GM23338 (cell line): ENCODE measurements at regions not wholly inside any gene's neighbourhood (a gene's known extent, or its start where the extent isn't known, plus 50 kb on each side); places are given as distances from the start of the nearest gene placed in this dataset.

ENCODE experiments used
- ATAC-seq: fragments of 200-7000 bp; cut with Tn5 transposase; 3 replicates; pipeline ENCODE4 v1.9.1; 2020
- DNase-seq: peaks from one replicate; pipeline ENCODE4 v3.0.0-alpha.2; 2015; ENCODE audit warnings: low spot score
- H2AFZ ChIP-seq: fragments of 200-600 bp; sonication (generic); 2 replicates; pipeline ENCODE4 v1.8.0; 2016; ENCODE audit warnings: antibody characterized with exemption, mild to moderate bottlenecking, moderate library complexity
- H3F3A ChIP-seq: fragments of 200-600 bp; sonication (generic); replicated peaks from 2 replicates; pipeline ENCODE4 v1.8.0; 2017; ENCODE audit warnings: antibody characterized with exemption, mixed run types, low read depth
- H3K27ac ChIP-seq: fragments of 200-600 bp; sonication (generic); 2 replicates; pipeline ENCODE4 v1.6.1; 2016; ENCODE audit warnings: low read depth
- H3K27me3 ChIP-seq: fragments of 200-600 bp; sonication (generic); 2 replicates; pipeline ENCODE4 v1.8.0; 2016; ENCODE audit warnings: mild to moderate bottlenecking, mixed run types, moderate library complexity; ENCODE audit not compliant: insufficient read depth
- H3K36me3 ChIP-seq: fragments of 200-600 bp; sonication (generic); 2 replicates; pipeline ENCODE4 v1.8.0; 2016; ENCODE audit warnings: mild to moderate bottlenecking; ENCODE audit not compliant: insufficient read depth
- H3K4me1 ChIP-seq: fragments of 200-600 bp; sonication (generic); 2 replicates; pipeline ENCODE4 v1.8.0; 2016; ENCODE audit warnings: mild to moderate bottlenecking, moderate library complexity; ENCODE audit not compliant: insufficient read depth
- H3K4me2 ChIP-seq: fragments of 200-600 bp; sonication (generic); 2 replicates; pipeline ENCODE4 v1.7.1; 2017; ENCODE audit warnings: mixed run types
- H3K4me3 ChIP-seq: fragments of 200-600 bp; sonication (generic); 2 replicates; pipeline ENCODE4 v1.6.1; 2016; ENCODE audit warnings: mixed run types
- H3K79me2 ChIP-seq: fragments of 200-600 bp; sonication (generic); replicated peaks from 2 replicates; pipeline ENCODE4 v1.8.0; 2017; ENCODE audit warnings: mild to moderate bottlenecking; ENCODE audit not compliant: insufficient read depth
- H3K9me2 ChIP-seq: fragments of 200-600 bp; sonication (generic); 2 replicates; pipeline ENCODE4 v1.8.0; 2017; ENCODE audit not compliant: insufficient read depth
- H4K20me1 ChIP-seq: fragments of 200-600 bp; sonication (generic); replicated peaks from 2 replicates; pipeline ENCODE4 v1.8.0; 2017; ENCODE audit warnings: mild to moderate bottlenecking; ENCODE audit not compliant: insufficient read depth
- H3K27ac Mint-ChIP-seq: 2 replicates; pipeline ENCODE4 v1.8.0; 2020; ENCODE audit warnings: inconsistent platforms, mild to moderate bottlenecking, moderate library complexity, mixed read lengths
- H3K27me3 Mint-ChIP-seq: 3 replicates; pipeline ENCODE4 v1.8.0; 2022; ENCODE audit warnings: low read depth, mild to moderate bottlenecking, moderate library complexity, mixed read lengths, inconsistent platforms; ENCODE audit not compliant: insufficient read depth, poor library complexity
- H3K36me3 Mint-ChIP-seq: 3 replicates; pipeline ENCODE4 v1.8.0; 2021; ENCODE audit warnings: low read depth, mild to moderate bottlenecking, inconsistent platforms, moderate library complexity, mixed read lengths
- H3K4me1 Mint-ChIP-seq: 3 replicates; pipeline ENCODE4 v1.8.0; 2020; ENCODE audit warnings: mild to moderate bottlenecking, inconsistent platforms, mixed read lengths
- H3K4me3 Mint-ChIP-seq: 3 replicates; pipeline ENCODE4 v1.8.0; 2021; ENCODE audit warnings: moderate library complexity, mild to moderate bottlenecking, inconsistent platforms, mixed read lengths
- H3K9me3 Mint-ChIP-seq: 3 replicates; pipeline ENCODE4 v1.8.0; 2020; ENCODE audit warnings: moderate library complexity, mild to moderate bottlenecking, inconsistent platforms, mixed read lengths
- CREB1 ChIP-seq: fragments of 250-450 bp; sonication (Bioruptor Pico); IDR thresholded peaks from 2 replicates; pipeline ENCODE4 v1.5.0; 2020; ENCODE audit warnings: low read depth, mild to moderate bottlenecking, moderate library complexity
- CTCF ChIP-seq, 2 experiments: fragments of 200-600 bp in 1 of 2; sonication (generic) in 1 of 2; conservative IDR thresholded peaks; 2 replicates each; pipeline versions ENCODE4 v1.5.1 to v1.6.1; 2016 to 2017; ENCODE audit warnings: antibody characterized with exemption in 2 of 2, low read depth in 2 of 2, mild to moderate bottlenecking in 2 of 2, moderate library complexity in 1 of 2
- ETS1 ChIP-seq: IDR thresholded peaks from 2 replicates; pipeline ENCODE4 v1.6.1; 2016; ENCODE audit warnings: antibody characterized with exemption
- EZH2 ChIP-seq: fragments of 200-600 bp; sonication (generic); IDR thresholded peaks from one replicate; pipeline ENCODE4 v1.8.0; 2017; ENCODE audit warnings: antibody characterized with exemption, mild to moderate bottlenecking, low read depth; ENCODE audit not compliant: unreplicated experiment
- EZH2phosphoT487 ChIP-seq: fragments of 200-600 bp; sonication (generic); IDR thresholded peaks from one replicate; pipeline ENCODE4 v1.8.1; 2018; ENCODE audit warnings: antibody characterized with exemption; ENCODE audit not compliant: unreplicated experiment
- JUNB ChIP-seq: IDR thresholded peaks from one replicate; pipeline ENCODE4 v1.6.1; 2016; ENCODE audit warnings: antibody characterized with exemption; ENCODE audit not compliant: unreplicated experiment
- NANOG ChIP-seq: IDR thresholded peaks from 2 replicates; pipeline ENCODE4 v1.6.1; 2016; ENCODE audit warnings: antibody characterized with exemption, borderline replicate concordance
- POLR2AphosphoS5 ChIP-seq: IDR thresholded peaks from 2 replicates; pipeline ENCODE4 v1.6.1; 2016; ENCODE audit warnings: antibody characterized with exemption, low read depth
- REST ChIP-seq: IDR thresholded peaks from one replicate; pipeline ENCODE4 v1.6.1; 2018; ENCODE audit warnings: antibody characterized with exemption; ENCODE audit not compliant: unreplicated experiment
- STAT1 ChIP-seq: IDR thresholded peaks from one replicate; pipeline ENCODE4 v1.6.1; 2016; ENCODE audit warnings: antibody characterized with exemption; ENCODE audit not compliant: unreplicated experiment
- ZNF114 ChIP-seq: fragments of 250-450 bp; sonication (Bioruptor Pico); IDR thresholded peaks from 2 replicates; pipeline ENCODE4 v1.5.0; 2020; ENCODE audit warnings: mild to moderate bottlenecking, moderate library complexity
- ZNF331 ChIP-seq: fragments of 250-450 bp; sonication (Bioruptor Pico); IDR thresholded peaks from 2 replicates; pipeline ENCODE4 v1.5.0; 2020; ENCODE audit warnings: low read depth, mild to moderate bottlenecking, moderate library complexity
- ZNF462 ChIP-seq: fragments of 250-450 bp; sonication (Bioruptor Pico); IDR thresholded peaks from 2 replicates; pipeline ENCODE4 v1.5.0; 2020; ENCODE audit warnings: mild to moderate bottlenecking, moderate library complexity

GRCh38 chrY:20433670-20434069 is 141.9 kb upstream of the EIF1AY start:
- Histone ChIP-seq H2AFZ (no peak overlapping the region), H3K27me3 (no peaks in the 10 kb centered on the region), H3K4me3 (no peak overlapping the region), H3K36me3 (no peaks in the 10 kb centered on the region), H3K9me2 (no peaks in the 10 kb centered on the region), H3K4me1 (no peaks in the 10 kb centered on the region), H3K27ac (no peak overlapping the region), H3K4me2 (no peak overlapping the region), H4K20me1 (no peaks in the 10 kb centered on the region), H3K79me2 (no peaks in the 10 kb centered on the region), H3F3A (no peaks in the 10 kb centered on the region)
- Mint-ChIP-seq H3K4me1 (no peaks in the 10 kb centered on the region), H3K4me3 (no peak overlapping the region), H3K36me3 (peaks cover 3% of the 10 kb centered on the region; the same call in 1 of the 3 replicates), H3K27ac (no peak overlapping the region), H3K27me3 (no peaks in the 10 kb centered on the region), H3K9me3 (peaks cover 65% of the 10 kb centered on the region)
- ATAC-seq, result no peak
- TF ChIP-seq CTCF (conservative IDR thresholded peaks at IDR 0.05; ENCODE audit: low read depth in 2 of 2), result no peak
- no peak for TF ChIP-seq REST
- TF ChIP-seq ETS1, result no peak
- TF ChIP-seq CREB1 (CRISPR knock-in tag), result no peak
- TF ChIP-seq ZNF114, result no peak
- TF ChIP-seq ZNF462 (CRISPR knock-in tag), result no peak
- no peak for TF ChIP-seq POLR2AphosphoS5
- TF ChIP-seq NANOG, result no peak
- TF ChIP-seq EZH2phosphoT487, result no peak
- TF ChIP-seq JUNB, result no peak
- no peak for TF ChIP-seq STAT1
- no peak for TF ChIP-seq ZNF331
- TF ChIP-seq EZH2, result no peak
- no peak for DNase-seq
